ENCODE measurements at regions not wholly inside any gene's neighbourhood (a gene's known extent, or its start where the extent isn't known, plus 50 kb on each side); places are given as distances from the start of the nearest gene placed in this dataset.

GRCh38 chr2:396903-397302 lies 109.0 kb upstream of the ALKAL2 start:
- no peak for DNase-seq
- no peak for ATAC-seq
- Histone ChIP-seq H3K9me3 (no peaks in the 10 kb centered on the region), H3K4me1 (no peaks in the 10 kb centered on the region), H3K27me3 (ENCODE audit: low read depth) (no peaks in the 10 kb centered on the region), H3K27ac (no peak overlapping the region), H3K36me3 (no peaks in the 10 kb centered on the region), H3K4me3 (no peak overlapping the region)
- TF ChIP-seq, protein P1, sequence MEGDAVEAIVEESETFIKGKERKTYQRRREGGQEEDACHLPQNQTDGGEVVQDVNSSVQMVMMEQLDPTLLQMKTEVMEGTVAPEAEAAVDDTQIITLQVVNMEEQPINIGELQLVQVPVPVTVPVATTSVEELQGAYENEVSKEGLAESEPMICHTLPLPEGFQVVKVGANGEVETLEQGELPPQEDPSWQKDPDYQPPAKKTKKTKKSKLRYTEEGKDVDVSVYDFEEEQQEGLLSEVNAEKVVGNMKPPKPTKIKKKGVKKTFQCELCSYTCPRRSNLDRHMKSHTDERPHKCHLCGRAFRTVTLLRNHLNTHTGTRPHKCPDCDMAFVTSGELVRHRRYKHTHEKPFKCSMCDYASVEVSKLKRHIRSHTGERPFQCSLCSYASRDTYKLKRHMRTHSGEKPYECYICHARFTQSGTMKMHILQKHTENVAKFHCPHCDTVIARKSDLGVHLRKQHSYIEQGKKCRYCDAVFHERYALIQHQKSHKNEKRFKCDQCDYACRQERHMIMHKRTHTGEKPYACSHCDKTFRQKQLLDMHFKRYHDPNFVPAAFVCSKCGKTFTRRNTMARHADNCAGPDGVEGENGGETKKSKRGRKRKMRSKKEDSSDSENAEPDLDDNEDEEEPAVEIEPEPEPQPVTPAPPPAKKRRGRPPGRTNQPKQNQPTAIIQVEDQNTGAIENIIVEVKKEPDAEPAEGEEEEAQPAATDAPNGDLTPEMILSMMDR (IDR thresholded peaks at IDR 0.05): no peak
- intact Hi-C loops (cut with DNase I): no loop called here

DNA sequence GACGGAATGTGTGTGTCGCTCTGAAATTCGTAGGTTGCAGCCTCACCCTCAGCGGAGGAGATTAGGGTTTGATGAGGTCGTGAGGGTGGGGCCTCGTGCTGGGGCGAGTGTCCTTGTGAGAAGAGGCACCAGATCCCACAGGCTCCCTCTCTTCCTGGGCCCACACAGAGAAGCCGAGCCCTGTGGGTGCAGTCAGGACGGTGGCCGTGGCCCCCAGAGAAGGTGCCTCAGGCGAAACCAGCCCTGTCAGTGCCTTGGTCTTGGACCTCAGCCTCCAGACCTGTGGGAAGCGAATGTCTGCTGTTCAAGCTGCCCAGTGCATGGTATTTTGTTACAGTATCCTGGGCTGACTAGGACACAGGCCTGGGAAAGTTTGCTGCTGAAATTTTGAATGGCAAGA lies 108.0 kb upstream of the ALKAL2 start:
- Histone ChIP-seq H3K9me3 (no peaks in the 10 kb centered on the region), H3K4me3 (no peak overlapping the region), H3K4me1 (no peaks in the 10 kb centered on the region), H3K27me3 (ENCODE audit: low read depth) (no peaks in the 10 kb centered on the region), H3K27ac (no peak overlapping the region), H3K36me3 (no peaks in the 10 kb centered on the region)
- TF ChIP-seq, protein P1 (IDR thresholded peaks at IDR 0.05): no peak
- DNase-seq (no peak), ATAC-seq (no peak)
- intact Hi-C loops (cut with DNase I): no loop called here

DNA sequence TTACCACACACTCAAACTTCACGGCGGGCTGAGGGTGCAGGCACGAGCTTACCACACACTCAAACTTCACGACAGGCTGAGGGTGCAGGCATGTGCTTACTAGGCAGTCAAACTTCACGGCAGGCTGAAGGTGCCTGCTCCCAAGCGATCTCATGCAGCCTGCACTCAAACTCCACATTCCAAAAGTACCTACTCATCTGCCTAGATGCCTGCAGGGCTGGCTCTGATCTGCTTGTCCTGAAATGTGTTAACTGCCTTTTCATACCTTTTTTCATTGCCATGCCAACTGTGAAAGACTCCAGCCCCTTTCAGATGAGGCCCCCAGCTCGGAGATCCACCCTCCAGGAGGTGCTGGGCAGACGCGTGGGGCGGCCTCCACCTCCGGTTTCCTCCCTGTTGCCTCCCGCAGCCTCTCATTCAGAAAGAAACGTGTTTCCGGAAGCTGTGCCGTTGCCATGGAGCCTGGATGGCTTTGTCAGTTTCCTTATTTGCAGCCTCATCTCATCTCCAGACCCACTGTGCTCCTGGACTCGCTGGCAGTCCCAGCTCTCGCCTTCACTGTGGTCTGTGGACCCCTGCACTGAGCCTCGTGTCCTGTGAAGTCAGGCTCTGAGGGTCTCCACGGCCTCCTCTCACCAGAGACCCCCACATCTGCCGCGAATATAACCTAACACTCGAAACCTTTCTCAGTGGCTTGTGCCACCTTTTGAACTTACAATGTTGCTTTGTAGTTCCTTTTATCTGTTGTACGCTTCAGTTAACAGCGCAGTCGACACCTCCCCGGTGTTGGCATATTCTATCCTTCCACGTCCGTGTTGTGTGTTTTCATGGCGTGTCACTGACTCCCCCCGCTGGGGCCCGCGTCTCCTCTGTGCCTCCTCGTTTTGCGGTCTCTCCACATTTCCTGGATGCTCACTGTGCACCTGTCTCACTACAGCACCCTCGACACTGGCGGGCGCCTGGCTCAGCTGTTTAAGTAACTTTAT lies 106.1 kb upstream of the ALKAL2 start:
- intact Hi-C loops (cut with DNase I): no loop called here
- no peaks in the 10 kb centered on the region for H3K27me3 ChIP-seq (ENCODE audit: low read depth)
- DNase-seq (no peak), ATAC-seq (no peak)
- H3K4me3 ChIP-seq: no peak overlapping the region
- H3K27ac ChIP-seq: no peak overlapping the region
- TF ChIP-seq, protein P1 (IDR thresholded peaks at IDR 0.05): no peak
- H3K4me1 ChIP-seq: no peaks in the 10 kb centered on the region
- no peaks in the 10 kb centered on the region for H3K36me3 ChIP-seq
- no peaks in the 10 kb centered on the region for H3K9me3 ChIP-seq

DNA sequence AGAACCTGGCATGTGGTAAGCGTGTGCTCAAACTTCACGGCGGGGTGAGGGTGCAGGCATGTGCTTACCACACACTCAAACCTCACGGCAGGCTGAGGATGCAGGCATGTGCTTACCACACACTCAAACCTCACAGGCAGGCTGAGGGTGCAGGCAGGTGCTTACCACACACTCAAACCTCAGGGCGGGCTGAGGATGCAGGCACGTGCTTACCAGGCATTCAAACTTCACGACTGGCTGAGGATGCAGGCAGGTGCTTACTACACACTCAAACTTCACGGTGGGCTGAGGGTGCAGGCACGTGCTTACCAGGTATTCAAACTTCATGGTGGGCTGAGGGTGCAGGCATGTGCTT lies 105.0 kb upstream of the ALKAL2 start:
- DNase-seq (no peak), ATAC-seq (no peak)
- intact Hi-C loops (cut with DNase I): no loop called here
- no peaks in the 10 kb centered on the region for H3K4me1 ChIP-seq
- no peak overlapping the region for H3K4me3 ChIP-seq
- H3K27me3 ChIP-seq (ENCODE audit: low read depth): no peaks in the 10 kb centered on the region
- H3K27ac ChIP-seq: no peak overlapping the region
- TF ChIP-seq, protein P1 (IDR thresholded peaks at IDR 0.05): no peak
- no peaks in the 10 kb centered on the region for H3K36me3 ChIP-seq
- H3K9me3 ChIP-seq: no peaks in the 10 kb centered on the region

DNA sequence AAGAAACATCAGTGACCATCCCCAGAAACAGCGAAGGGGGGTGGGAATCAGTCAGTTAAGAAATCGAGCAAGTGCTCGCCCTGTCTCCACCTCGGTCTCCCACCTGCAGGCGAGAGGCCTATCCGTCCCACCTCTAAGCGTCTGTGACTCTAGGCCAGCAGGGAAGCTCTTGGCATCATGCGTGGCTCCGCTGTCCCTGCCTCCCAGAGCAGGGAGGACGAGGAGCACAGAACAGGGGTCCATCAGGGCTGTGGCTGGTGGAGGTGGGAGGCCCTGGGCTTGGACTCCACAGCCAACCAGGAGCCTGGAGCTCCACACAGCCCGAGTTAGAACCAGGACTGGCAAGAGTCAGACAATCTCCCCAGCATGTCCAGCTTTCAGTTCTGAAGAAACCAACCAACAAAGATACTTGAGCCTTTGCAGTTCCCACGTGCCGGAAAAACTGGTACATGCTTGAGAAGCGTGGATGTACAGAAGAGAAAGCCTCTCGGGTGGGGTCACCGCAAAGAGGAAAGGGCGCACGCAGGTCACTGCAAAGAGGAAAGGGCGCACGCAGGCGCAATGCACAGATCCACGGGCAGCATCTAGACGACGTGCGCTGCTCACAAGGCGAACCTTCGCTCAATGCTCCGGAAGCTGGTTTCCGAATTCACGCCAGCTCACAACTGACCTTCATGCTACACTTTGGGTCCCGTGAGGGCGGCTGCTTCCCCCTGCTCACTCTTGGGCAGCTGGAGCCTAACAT lies 104.5 kb upstream of the ALKAL2 start:
- no peak for DNase-seq
- no peaks in the 10 kb centered on the region for H3K4me1 ChIP-seq
- intact Hi-C loops (cut with DNase I): no loop called here
- H3K27me3 ChIP-seq (ENCODE audit: low read depth): no peaks in the 10 kb centered on the region
- H3K4me3 ChIP-seq: no peak overlapping the region
- no peaks in the 10 kb centered on the region for H3K9me3 ChIP-seq
- TF ChIP-seq, protein P1 (IDR thresholded peaks at IDR 0.05): no peak
- ATAC-seq: no peak
- no peaks in the 10 kb centered on the region for H3K36me3 ChIP-seq
- H3K27ac ChIP-seq: no peak overlapping the region
